ENCODE measurements at regions not wholly inside any gene's neighbourhood (a gene's known extent, or its start where the extent isn't known, plus 50 kb on each side); places are given as distances from the start of the nearest gene placed in this dataset.

DNA sequence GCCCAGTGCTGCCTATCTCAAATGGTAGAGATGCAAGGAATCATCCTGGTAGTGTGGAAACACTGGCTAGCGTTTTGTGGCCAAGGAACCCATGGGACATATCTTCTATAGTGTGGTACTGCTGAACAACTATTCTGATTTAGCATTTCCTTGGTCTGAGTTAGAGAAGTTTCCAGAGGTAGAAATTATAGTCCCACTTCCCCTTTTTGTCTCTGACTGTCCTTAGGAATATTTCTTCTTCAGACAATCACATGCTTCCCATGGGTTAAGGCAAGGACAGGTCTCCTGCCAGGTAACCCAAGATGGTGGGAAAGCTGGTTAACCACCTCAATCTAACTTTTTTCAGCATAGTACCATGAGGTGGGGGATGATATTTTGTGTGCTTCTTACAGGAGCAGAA lies 729.5 kb upstream of the LRRTM4 start:
- Histone ChIP-seq H3K36me3 (ENCODE audit: control insufficient read depth in 2 of 2, insufficient read depth in 1 of 2, low read length in 2 of 2) (no peaks in the 10 kb centered on the region), H3K4me3 (ENCODE audit: low read depth, low read length) (no peak overlapping the region), H3K4me1 (ENCODE audit: control insufficient read depth, insufficient read depth, low read length) (no peaks in the 10 kb centered on the region), H3K9me3 (ENCODE audit: control insufficient read depth, insufficient read depth, low read depth, low read length) (no peaks in the 10 kb centered on the region), H3K27ac (ENCODE audit: extremely low read depth, low read depth, low read length) (no peak overlapping the region)
- CTCF ChIA-PET, result no interaction called here
- POLR2A ChIA-PET, result no interaction called here
- no peak for TF ChIP-seq ZNF169 (tag by site-specific recombination; IDR thresholded peaks at IDR 0.05)
- TF ChIP-seq MZF1 (tag by site-specific recombination; IDR thresholded peaks at IDR 0.05; ENCODE audit: borderline replicate concordance), result no peak
- TF ChIP-seq ZNF768 (tag by site-specific recombination; IDR thresholded peaks at IDR 0.05), result no peak
- TF ChIP-seq ZNF24 (tag by site-specific recombination; IDR thresholded peaks at IDR 0.05), result no peak
- TF ChIP-seq, protein P1, sequence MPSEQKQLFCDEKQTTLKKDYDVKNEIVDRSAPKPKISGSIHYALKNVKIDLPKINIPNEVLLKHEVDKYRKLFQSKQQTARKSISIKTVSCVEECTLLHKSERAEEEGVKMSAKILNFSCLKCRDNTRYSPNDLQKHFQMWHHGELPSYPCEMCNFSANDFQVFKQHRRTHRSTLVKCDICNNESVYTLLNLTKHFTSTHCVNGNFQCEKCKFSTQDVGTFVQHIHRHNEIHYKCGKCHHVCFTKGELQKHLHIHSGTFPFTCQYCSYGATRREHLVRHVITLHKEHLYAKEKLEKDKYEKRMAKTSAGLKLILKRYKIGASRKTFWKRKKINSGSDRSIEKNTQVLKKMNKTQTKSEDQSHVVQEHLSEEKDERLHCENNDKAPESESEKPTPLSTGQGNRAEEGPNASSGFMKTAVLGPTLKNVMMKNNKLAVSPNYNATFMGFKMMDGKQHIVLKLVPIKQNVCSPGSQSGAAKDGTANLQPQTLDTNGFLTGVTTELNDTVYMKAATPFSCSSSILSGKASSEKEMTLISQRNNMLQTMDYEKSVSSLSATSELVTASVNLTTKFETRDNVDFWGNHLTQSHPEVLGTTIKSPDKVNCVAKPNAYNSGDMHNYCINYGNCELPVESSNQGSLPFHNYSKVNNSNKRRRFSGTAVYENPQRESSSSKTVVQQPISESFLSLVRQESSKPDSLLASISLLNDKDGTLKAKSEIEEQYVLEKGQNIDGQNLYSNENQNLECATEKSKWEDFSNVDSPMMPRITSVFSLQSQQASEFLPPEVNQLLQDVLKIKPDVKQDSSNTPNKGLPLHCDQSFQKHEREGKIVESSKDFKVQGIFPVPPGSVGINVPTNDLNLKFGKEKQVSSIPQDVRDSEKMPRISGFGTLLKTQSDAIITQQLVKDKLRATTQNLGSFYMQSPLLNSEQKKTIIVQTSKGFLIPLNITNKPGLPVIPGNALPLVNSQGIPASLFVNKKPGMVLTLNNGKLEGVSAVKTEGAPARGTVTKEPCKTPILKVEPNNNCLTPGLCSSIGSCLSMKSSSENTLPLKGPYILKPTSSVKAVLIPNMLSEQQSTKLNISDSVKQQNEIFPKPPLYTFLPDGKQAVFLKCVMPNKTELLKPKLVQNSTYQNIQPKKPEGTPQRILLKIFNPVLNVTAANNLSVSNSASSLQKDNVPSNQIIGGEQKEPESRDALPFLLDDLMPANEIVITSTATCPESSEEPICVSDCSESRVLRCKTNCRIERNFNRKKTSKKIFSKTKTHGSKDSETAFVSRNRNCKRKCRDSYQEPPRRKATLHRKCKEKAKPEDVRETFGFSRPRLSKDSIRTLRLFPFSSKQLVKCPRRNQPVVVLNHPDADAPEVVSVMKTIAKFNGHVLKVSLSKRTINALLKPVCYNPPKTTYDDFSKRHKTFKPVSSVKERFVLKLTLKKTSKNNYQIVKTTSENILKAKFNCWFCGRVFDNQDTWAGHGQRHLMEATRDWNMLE (tag by site-specific recombination; conservative IDR thresholded peaks at IDR 0.05; ENCODE audit: low read depth), result no peak

DNA sequence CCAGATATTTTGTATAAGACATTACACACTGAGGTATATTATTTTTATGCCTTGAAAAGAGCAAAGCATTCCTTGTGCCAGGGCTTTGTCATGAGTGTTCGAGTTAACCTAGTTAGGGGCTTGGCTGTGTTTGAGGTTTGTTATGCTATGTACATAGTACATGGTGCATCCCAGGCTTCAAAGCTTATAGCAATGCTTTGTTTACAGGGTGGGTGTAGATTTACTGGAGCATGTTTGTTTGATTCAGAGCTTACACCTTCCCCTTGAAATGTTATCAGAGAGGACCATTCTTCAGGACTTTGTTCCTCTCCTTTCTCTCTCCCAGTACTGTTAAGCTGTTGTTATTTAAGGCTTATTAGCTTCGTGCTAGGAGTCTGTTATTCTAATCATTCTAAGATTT lies 738.7 kb upstream of the LRRTM4 start:
- POLR2A ChIA-PET, result no interaction called here
- TF ChIP-seq KLF10 (tag by site-specific recombination; IDR thresholded peaks at IDR 0.05) (no peak), ZNF521 (tag by site-specific recombination; IDR thresholded peaks at IDR 0.05) (no peak), OVOL3 (tag by site-specific recombination; IDR thresholded peaks at IDR 0.05) (no peak), ZNF654 (tag by site-specific recombination; IDR thresholded peaks at IDR 0.05; ENCODE audit: low read depth) (no peak), SP7 (tag by site-specific recombination; IDR thresholded peaks at IDR 0.05) (no peak), ZNF529 (tag by site-specific recombination; IDR thresholded peaks at IDR 0.05; ENCODE audit: insufficient replicate concordance) (no peak), ZNF214 (tag by site-specific recombination; IDR thresholded peaks at IDR 0.05; ENCODE audit: borderline replicate concordance) (no peak), ZNF169 (tag by site-specific recombination; IDR thresholded peaks at IDR 0.05) (no peak), GFI1B (tag by site-specific recombination; IDR thresholded peaks at IDR 0.05) (no peak), ZNF350 (tag by site-specific recombination; IDR thresholded peaks at IDR 0.05) (no peak), ZNF175 (tag by site-specific recombination; IDR thresholded peaks at IDR 0.05) (no peak), ZNF677 (tag by site-specific recombination; IDR thresholded peaks at IDR 0.05) (no peak)
- TF ChIP-seq, protein P2, sequence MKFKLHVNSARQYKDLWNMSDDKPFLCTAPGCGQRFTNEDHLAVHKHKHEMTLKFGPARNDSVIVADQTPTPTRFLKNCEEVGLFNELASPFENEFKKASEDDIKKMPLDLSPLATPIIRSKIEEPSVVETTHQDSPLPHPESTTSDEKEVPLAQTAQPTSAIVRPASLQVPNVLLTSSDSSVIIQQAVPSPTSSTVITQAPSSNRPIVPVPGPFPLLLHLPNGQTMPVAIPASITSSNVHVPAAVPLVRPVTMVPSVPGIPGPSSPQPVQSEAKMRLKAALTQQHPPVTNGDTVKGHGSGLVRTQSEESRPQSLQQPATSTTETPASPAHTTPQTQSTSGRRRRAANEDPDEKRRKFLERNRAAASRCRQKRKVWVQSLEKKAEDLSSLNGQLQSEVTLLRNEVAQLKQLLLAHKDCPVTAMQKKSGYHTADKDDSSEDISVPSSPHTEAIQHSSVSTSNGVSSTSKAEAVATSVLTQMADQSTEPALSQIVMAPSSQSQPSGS (tag by site-specific recombination; IDR thresholded peaks at IDR 0.05; ENCODE audit: low read depth), result no peak
- TF ChIP-seq, protein P3, sequence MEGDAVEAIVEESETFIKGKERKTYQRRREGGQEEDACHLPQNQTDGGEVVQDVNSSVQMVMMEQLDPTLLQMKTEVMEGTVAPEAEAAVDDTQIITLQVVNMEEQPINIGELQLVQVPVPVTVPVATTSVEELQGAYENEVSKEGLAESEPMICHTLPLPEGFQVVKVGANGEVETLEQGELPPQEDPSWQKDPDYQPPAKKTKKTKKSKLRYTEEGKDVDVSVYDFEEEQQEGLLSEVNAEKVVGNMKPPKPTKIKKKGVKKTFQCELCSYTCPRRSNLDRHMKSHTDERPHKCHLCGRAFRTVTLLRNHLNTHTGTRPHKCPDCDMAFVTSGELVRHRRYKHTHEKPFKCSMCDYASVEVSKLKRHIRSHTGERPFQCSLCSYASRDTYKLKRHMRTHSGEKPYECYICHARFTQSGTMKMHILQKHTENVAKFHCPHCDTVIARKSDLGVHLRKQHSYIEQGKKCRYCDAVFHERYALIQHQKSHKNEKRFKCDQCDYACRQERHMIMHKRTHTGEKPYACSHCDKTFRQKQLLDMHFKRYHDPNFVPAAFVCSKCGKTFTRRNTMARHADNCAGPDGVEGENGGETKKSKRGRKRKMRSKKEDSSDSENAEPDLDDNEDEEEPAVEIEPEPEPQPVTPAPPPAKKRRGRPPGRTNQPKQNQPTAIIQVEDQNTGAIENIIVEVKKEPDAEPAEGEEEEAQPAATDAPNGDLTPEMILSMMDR (tag by site-specific recombination; IDR thresholded peaks at IDR 0.05), result no peak
- TF ChIP-seq, protein P4, sequence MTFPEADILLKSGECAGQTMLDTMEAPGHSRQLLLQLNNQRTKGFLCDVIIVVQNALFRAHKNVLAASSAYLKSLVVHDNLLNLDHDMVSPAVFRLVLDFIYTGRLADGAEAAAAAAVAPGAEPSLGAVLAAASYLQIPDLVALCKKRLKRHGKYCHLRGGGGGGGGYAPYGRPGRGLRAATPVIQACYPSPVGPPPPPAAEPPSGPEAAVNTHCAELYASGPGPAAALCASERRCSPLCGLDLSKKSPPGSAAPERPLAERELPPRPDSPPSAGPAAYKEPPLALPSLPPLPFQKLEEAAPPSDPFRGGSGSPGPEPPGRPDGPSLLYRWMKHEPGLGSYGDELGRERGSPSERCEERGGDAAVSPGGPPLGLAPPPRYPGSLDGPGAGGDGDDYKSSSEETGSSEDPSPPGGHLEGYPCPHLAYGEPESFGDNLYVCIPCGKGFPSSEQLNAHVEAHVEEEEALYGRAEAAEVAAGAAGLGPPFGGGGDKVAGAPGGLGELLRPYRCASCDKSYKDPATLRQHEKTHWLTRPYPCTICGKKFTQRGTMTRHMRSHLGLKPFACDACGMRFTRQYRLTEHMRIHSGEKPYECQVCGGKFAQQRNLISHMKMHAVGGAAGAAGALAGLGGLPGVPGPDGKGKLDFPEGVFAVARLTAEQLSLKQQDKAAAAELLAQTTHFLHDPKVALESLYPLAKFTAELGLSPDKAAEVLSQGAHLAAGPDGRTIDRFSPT (tag by site-specific recombination; IDR thresholded peaks at IDR 0.05), result no peak

More for the DNA sequence above, 738.7 kb upstream of the LRRTM4 start:
- no peaks in the 10 kb centered on the region for H3K9me3 ChIP-seq (ENCODE audit: control insufficient read depth, insufficient read depth, low read depth, low read length)
- no peaks in the 10 kb centered on the region for H3K4me1 ChIP-seq (ENCODE audit: control insufficient read depth, insufficient read depth, low read length)
- H3K27ac ChIP-seq (ENCODE audit: extremely low read depth, low read depth, low read length), result no peak overlapping the region
- CTCF ChIA-PET, result interaction anchor here (0.6 kb wide), 1 partner anchor 27 kb away, joined by 3 read pairs; no protein-coding TSS in a partner anchor
- no peak overlapping the region for H3K4me3 ChIP-seq (ENCODE audit: low read depth, low read length)
- H3K36me3 ChIP-seq (ENCODE audit: control insufficient read depth in 2 of 2, insufficient read depth in 1 of 2, low read length in 2 of 2), result no peaks in the 10 kb centered on the region

All from HEK293 (cell line).